ENCODE measurements at regions not wholly inside any gene's neighbourhood (a gene's known extent, or its start where the extent isn't known, plus 50 kb on each side); places are given as distances from the start of the nearest gene placed in this dataset.

GRCh38 chr9:76557674-76558225, 98.8 kb downstream of the GCNT1 start:
- no peak for ATAC-seq (ENCODE audit: insufficient read depth, low FRiP score)
- no peak overlapping the region for H3K4me3 ChIP-seq
- no peak for DNase-seq
- H3K4me1 ChIP-seq (ENCODE audit: control insufficient read depth in 5 of 5, insufficient read depth in 5 of 5, low read length in 5 of 5) = peaks cover 0 to 4% (median 0%) of the 10 kb centered on the region in 5 donors
- H3K9me3 ChIP-seq (ENCODE audit: control insufficient read depth in 4 of 4, insufficient read depth in 3 of 4, low read length in 3 of 4) = peaks cover 0 to 4% (median 0%) of the 10 kb centered on the region in 4 donors
- H3K27me3 ChIP-seq (ENCODE audit: control insufficient read depth in 3 of 3, insufficient read depth in 3 of 3, low read length in 2 of 3) = no peaks in the 10 kb centered on the region
- H3K36me3 ChIP-seq (ENCODE audit: control insufficient read depth in 4 of 4, insufficient read depth in 4 of 4, low read length in 4 of 4) = no peaks in the 10 kb centered on the region
- no peak overlapping the region for H3K9ac ChIP-seq (ENCODE audit: insufficient read depth in 1 of 2, low read length in 2 of 2)
- no peak overlapping the region for H3K27ac ChIP-seq (ENCODE audit: low read depth in 1 of 2, low read length in 1 of 2)
- TF ChIP-seq, protein P1, sequence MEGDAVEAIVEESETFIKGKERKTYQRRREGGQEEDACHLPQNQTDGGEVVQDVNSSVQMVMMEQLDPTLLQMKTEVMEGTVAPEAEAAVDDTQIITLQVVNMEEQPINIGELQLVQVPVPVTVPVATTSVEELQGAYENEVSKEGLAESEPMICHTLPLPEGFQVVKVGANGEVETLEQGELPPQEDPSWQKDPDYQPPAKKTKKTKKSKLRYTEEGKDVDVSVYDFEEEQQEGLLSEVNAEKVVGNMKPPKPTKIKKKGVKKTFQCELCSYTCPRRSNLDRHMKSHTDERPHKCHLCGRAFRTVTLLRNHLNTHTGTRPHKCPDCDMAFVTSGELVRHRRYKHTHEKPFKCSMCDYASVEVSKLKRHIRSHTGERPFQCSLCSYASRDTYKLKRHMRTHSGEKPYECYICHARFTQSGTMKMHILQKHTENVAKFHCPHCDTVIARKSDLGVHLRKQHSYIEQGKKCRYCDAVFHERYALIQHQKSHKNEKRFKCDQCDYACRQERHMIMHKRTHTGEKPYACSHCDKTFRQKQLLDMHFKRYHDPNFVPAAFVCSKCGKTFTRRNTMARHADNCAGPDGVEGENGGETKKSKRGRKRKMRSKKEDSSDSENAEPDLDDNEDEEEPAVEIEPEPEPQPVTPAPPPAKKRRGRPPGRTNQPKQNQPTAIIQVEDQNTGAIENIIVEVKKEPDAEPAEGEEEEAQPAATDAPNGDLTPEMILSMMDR (IDR thresholded peaks at IDR 0.05; ENCODE audit: control extremely low read depth, extremely low read depth) = no peak
- WGBS, 2 donors = 96 to 98% methylated on average over 1 of the region's 1 CpG

DNA sequence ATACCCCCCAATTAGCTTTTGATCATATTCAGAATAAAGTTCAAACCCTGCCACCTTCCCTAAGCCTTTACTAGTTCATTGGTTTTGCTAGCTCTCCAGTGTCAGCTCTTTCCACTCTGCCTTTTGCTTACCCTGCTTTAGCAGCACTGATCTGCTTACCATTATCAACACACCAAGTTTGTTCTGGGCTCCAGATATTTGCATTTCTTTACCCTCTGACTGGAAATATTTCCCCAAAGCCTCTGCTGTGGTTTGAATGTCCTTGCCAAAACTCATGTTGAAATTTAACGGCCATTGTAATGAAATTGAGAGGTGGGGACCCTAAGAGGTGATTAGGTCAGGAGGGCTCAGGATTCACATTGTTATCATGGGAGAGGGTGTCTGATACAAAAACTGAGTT, 99.5 kb downstream of the GCNT1 start:
- Histone ChIP-seq H3K9ac (ENCODE audit: insufficient read depth in 1 of 2, low read length in 2 of 2) (no peak overlapping the region), H3K27ac (ENCODE audit: low read depth in 1 of 2, low read length in 1 of 2) (no peak overlapping the region), H3K4me1 (ENCODE audit: control insufficient read depth in 5 of 5, insufficient read depth in 5 of 5, low read length in 5 of 5) (peaks cover 0 to 4% (median 0%) of the 10 kb centered on the region in 5 donors), H3K36me3 (ENCODE audit: control insufficient read depth in 4 of 4, insufficient read depth in 4 of 4, low read length in 4 of 4) (no peaks in the 10 kb centered on the region), H3K27me3 (ENCODE audit: control insufficient read depth in 3 of 3, insufficient read depth in 3 of 3, low read length in 2 of 3) (no peaks in the 10 kb centered on the region), H3K4me3 (no peak overlapping the region), H3K9me3 (ENCODE audit: control insufficient read depth in 4 of 4, insufficient read depth in 3 of 4, low read length in 3 of 4) (peaks cover 0 to 4% (median 0%) of the 10 kb centered on the region in 4 donors)
- no peak for DNase-seq
- WGBS, 2 donors = 19 to 59% methylated on average over 1 of the region's 1 CpG
- ATAC-seq (ENCODE audit: insufficient read depth, low FRiP score) = no peak
- TF ChIP-seq, protein P1 (IDR thresholded peaks at IDR 0.05; ENCODE audit: control extremely low read depth, extremely low read depth) = no peak

DNA sequence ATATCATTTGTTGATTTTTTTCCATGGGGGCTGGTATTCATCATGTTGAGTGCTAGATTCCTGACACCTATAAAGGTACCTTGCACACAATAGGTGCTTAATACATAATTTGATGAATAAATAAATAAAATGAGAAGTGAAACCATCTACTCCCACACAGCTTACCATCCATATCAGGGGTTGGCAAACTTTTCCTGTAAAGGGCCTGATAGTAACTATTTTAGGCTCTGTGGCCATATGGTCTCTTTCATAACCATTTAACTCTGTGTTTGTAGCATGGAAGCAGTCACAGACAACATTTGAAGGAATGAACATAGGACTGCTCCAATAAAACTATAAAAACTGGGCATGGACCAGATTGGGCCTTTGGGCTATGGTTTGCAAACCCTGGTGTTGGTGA, 100.3 kb downstream of the GCNT1 start:
- TF ChIP-seq, protein P1 (IDR thresholded peaks at IDR 0.05; ENCODE audit: control extremely low read depth, extremely low read depth) = no peak
- no peaks in the 10 kb centered on the region for H3K27me3 ChIP-seq (ENCODE audit: control insufficient read depth in 3 of 3, insufficient read depth in 3 of 3, low read length in 2 of 3)
- DNase-seq = no peak
- no peak overlapping the region for H3K27ac ChIP-seq (ENCODE audit: low read depth in 1 of 2, low read length in 1 of 2)
- no peaks in the 10 kb centered on the region for H3K36me3 ChIP-seq (ENCODE audit: control insufficient read depth in 4 of 4, insufficient read depth in 4 of 4, low read length in 4 of 4)
- peaks cover 0 to 4% (median 0%) of the 10 kb centered on the region in 5 donors for H3K4me1 ChIP-seq (ENCODE audit: control insufficient read depth in 5 of 5, insufficient read depth in 5 of 5, low read length in 5 of 5)
- ATAC-seq (ENCODE audit: insufficient read depth, low FRiP score) = no peak
- no peak overlapping the region for H3K9ac ChIP-seq (ENCODE audit: insufficient read depth in 1 of 2, low read length in 2 of 2)
- H3K9me3 ChIP-seq (ENCODE audit: control insufficient read depth in 4 of 4, insufficient read depth in 3 of 4, low read length in 3 of 4) = peaks cover 0 to 4% (median 0%) of the 10 kb centered on the region in 4 donors
- no peak overlapping the region for H3K4me3 ChIP-seq

GRCh38 chr9:76560481-76560922, 101.5 kb downstream of the GCNT1 start:
- TF ChIP-seq, protein P1 (IDR thresholded peaks at IDR 0.05; ENCODE audit: control extremely low read depth, extremely low read depth) = no peak
- WGBS, 2 donors = 62 to 64% methylated on average over 4 of the region's 4 CpGs
- Histone ChIP-seq H3K36me3 (ENCODE audit: control insufficient read depth in 4 of 4, insufficient read depth in 4 of 4, low read length in 4 of 4) (no peaks in the 10 kb centered on the region), H3K9me3 (ENCODE audit: control insufficient read depth in 4 of 4, insufficient read depth in 3 of 4, low read length in 3 of 4) (peaks cover 0 to 4% (median 0%) of the 10 kb centered on the region in 4 donors), H3K4me1 (ENCODE audit: control insufficient read depth in 5 of 5, insufficient read depth in 5 of 5, low read length in 5 of 5) (peaks cover 0 to 4% (median 0%) of the 10 kb centered on the region in 5 donors), H3K27ac (ENCODE audit: low read depth in 1 of 2, low read length in 1 of 2) (no peak overlapping the region), H3K9ac (ENCODE audit: insufficient read depth in 1 of 2, low read length in 2 of 2) (no peak overlapping the region), H3K27me3 (ENCODE audit: control insufficient read depth in 3 of 3, insufficient read depth in 3 of 3, low read length in 2 of 3) (no peaks in the 10 kb centered on the region), H3K4me3 (no peak overlapping the region)
- ATAC-seq (ENCODE audit: insufficient read depth, low FRiP score) (no peak), DNase-seq (peak; percentile 24 to 52 (median 30))

Measured in lung (tissue), 11 donors.